Uterus (tissue), 2 donors: ENCODE measurements at regions not wholly inside any gene's neighbourhood (a gene's known extent, or its start where the extent isn't known, plus 50 kb on each side); places are given as distances from the start of the nearest gene placed in this dataset.
"Not testable (repeated sequence)": the region's sequence is repeated elsewhere in the genome, so short reads cannot be mapped to it uniquely, and the experiment has no call there.

ENCODE experiments used
- POLR2A ChIP-seq, 2 donors: fragments of 450-650 bp; IDR thresholded peaks; one replicate each; pipeline ENCODE4 v1.6.1; 2016; ENCODE audit warnings: antibody characterized with exemption in 2 of 2, mild to moderate bottlenecking in 1 of 2, moderate library complexity in 1 of 2
- TF ChIP-seq, protein P1 (sequence below), 4 experiments: fragments of 200-600 bp in 2 of 4; fragments of 450-650 bp in 2 of 4; sonication (generic) in 2 of 4; IDR thresholded peaks; one replicate each; pipeline ENCODE4 v1.5.1; 2016 to 2019; ENCODE audit warnings: antibody characterized with exemption in 4 of 4, mild to moderate bottlenecking in 2 of 4, moderate library complexity in 1 of 4

DNA sequence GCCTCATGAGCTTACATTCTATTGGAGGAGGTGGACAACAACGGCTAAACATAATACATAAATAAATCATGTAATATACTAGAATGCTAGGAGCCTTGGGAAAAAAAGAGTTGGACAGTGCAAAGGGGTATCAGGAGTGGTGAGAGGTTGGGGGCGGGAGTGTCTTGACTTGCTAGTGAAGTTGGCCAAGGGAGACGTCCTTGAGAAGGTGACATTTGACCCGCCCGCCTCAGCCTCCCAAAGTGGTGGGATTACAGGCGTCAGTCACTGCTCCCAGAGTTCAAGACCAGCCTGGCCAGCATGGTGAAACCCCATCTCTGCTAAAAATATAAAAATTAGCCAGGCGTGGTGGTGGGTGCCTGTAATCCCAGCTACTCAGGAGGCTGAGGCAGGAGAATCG is 172.2 kb upstream of the WSCD1 start:
- TF ChIP-seq, protein P1, sequence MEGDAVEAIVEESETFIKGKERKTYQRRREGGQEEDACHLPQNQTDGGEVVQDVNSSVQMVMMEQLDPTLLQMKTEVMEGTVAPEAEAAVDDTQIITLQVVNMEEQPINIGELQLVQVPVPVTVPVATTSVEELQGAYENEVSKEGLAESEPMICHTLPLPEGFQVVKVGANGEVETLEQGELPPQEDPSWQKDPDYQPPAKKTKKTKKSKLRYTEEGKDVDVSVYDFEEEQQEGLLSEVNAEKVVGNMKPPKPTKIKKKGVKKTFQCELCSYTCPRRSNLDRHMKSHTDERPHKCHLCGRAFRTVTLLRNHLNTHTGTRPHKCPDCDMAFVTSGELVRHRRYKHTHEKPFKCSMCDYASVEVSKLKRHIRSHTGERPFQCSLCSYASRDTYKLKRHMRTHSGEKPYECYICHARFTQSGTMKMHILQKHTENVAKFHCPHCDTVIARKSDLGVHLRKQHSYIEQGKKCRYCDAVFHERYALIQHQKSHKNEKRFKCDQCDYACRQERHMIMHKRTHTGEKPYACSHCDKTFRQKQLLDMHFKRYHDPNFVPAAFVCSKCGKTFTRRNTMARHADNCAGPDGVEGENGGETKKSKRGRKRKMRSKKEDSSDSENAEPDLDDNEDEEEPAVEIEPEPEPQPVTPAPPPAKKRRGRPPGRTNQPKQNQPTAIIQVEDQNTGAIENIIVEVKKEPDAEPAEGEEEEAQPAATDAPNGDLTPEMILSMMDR (IDR thresholded peaks at IDR 0.05), result not testable (repeated sequence)
- TF ChIP-seq POLR2A (IDR thresholded peaks at IDR 0.05), result not testable (repeated sequence)
